ENCODE measurements at regions not wholly inside any gene's neighbourhood (a gene's known extent, or its start where the extent isn't known, plus 50 kb on each side); places are given as distances from the start of the nearest gene placed in this dataset.
"Not testable (repeated sequence)": the region's sequence is repeated elsewhere in the genome, so short reads cannot be mapped to it uniquely, and the experiment has no call there.

DNA sequence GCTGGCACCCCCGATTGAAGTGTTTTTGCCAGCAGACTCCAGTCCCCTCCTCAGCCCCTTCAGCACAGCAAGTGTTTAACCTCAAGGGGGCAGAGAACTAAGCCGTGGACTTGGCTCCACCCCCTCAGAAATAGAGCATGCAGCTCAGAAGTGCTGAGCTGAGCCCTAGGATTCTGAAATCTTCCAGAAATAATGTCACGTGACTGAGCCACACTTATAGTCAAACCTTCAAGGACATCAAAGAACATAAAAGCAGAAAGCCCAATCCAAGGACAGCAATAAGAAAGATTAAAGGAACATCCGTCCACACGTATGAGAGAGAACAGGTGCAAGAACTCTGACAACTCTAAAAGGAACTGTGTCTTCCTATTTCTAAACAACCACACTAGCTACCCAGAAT, 317.7 kb upstream of the LRFN5 start:
- no peak for DNase-seq (ENCODE audit: low spot score)

- peak; percentile 67 for DNase-seq (ENCODE audit: low spot score)
Observed at GRCh38 chr14:41285186-41285748, 321.4 kb upstream of the LRFN5 start.

- peak; percentile 28 for DNase-seq (ENCODE audit: low spot score)
Observed at GRCh38 chr14:41280745-41281144, 325.9 kb upstream of the LRFN5 start.

GRCh38 chr14:41277450-41277849, 329.2 kb upstream of the LRFN5 start:
- no peak for DNase-seq (ENCODE audit: low spot score)

DNA sequence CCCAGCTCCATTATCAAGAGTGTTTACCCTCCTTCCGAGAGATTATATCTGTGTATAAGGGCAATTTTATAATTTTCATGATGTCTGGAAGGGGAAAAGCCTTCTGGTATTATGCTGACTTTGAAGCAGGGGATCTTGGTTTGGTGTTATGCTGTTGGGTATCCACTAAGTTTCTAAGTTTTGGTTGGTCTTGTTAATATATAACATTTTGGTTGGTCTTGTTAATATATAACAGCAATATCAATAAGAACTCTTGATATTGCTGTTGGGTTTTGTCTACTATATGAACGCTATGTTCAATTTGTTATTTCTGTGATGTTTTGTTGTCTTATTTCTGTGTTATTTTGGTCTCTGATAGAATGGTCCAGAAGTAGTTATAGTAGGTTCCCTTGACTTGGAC, 349.2 kb upstream of the LRFN5 start:
- DNase-seq (ENCODE audit: low spot score), result no peak

DNA sequence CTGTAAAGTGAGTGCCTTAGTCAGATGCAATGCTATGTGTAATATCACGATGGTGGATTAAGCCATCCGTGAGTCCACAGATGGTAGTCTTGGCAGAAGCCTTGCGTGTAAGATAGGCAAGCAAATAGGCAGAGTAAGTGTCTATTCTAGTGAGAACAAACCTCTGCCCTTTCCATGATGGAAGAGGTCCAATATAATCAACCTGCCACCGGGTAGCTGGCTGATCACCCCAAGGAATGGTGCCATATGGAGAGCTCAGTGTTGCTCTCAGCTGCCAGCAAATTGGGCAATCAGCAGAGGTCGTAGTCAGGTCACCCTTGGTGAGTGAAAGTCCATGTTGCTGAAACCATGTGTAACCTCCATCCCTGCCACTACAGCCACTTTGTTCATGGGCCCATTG, 371.2 kb upstream of the LRFN5 start:
- no peak for DNase-seq (ENCODE audit: low spot score)

GRCh38 chr14:41230683-41231082, 376.0 kb upstream of the LRFN5 start:
- DNase-seq (ENCODE audit: low spot score), result no peak

DNA sequence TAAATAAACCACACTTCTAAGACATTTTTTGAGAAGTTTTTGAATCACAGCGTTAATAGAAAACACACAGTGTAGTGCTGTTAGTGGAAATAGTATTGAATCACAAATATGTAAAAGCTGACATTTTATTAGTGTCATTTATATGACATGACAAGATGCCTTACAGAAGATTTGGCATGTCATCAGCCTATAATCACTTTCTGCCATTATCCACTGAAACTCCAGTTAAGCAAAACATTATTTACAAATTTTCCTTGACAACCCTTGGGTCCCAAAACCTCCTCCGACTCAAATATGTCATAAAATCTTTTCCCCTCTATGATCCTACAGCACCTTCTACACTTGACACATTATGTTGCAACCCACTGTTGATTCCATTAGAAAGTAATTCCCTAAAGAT, 376.9 kb upstream of the LRFN5 start:
- no peak for DNase-seq (ENCODE audit: low spot score)

- no peak for DNase-seq (ENCODE audit: low spot score)
Observed at GRCh38 chr14:41225433-41225832, 381.2 kb upstream of the LRFN5 start.

DNA sequence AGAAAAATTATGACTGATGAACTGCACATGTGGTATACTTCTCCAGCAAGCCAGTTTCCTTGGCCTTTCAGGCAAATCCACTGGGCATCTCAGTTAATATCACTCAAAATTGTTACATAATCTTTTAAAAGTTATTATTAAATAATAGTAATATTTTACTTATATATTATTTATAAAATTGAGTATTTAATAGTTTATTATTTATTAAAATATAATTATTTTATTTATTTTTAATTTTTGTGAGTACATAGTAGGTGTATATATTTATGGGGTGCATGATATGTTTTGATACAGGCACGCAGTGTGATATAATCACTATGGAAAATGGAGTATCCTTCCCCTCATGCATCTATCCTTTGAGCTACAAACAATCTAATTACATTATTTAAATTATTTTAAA, 384.1 kb upstream of the LRFN5 start:
- DNase-seq (ENCODE audit: low spot score), result no peak

- not testable (repeated sequence) for DNase-seq (ENCODE audit: low spot score)
Observed at GRCh38 chr14:41214978-41215377, 391.7 kb upstream of the LRFN5 start.

- DNase-seq (ENCODE audit: low spot score), result no peak
Observed at GRCh38 chr14:41201696-41202095, 405.0 kb upstream of the LRFN5 start.

DNA sequence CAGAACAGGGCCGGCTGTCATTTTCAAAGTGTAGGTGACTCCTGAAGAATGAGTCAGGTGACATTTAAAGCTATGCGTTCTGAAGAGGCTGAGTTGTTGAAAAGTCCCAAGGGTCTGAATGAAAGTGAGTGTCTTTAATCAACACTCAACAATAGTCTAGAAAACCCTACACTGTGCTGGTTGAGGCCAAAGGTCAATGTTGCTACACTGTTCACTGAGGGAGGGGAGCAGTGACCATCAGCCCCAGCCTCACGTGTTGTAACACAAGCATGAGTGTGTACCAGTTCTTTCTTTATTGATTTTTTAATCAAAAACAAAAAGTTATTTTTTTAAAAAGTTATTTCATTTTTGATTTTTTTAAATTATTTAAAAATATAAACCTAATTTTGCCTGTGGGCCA, 418.8 kb upstream of the LRFN5 start:
- no peak for DNase-seq (ENCODE audit: low spot score)

- no peak for DNase-seq (ENCODE audit: low spot score)
Observed at GRCh38 chr14:41171045-41171444, 435.6 kb upstream of the LRFN5 start.

DNA sequence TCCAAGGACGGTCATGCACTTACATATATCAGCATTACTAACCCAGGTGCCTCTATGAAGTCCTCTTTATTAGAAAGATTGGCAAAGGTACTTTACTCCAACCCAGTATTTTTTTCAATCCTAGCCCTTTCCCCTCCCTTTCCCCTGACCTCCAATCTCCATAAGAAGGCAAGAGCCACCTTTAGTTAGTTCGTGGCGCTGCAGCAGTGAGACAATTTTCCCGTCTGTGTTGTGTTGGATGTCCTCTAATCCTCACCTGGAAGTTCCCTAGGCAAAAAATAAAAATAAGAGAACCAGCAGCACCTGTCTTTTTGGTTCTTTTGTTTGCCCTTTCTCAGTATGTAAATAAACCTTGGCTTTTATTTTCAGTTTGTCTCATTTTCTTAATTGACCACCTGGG, 439.6 kb upstream of the LRFN5 start:
- no peak for DNase-seq (ENCODE audit: low spot score)

GRCh38 chr14:41154143-41154807, 452.4 kb upstream of the LRFN5 start:
- no peak for DNase-seq (ENCODE audit: low spot score)

DNA sequence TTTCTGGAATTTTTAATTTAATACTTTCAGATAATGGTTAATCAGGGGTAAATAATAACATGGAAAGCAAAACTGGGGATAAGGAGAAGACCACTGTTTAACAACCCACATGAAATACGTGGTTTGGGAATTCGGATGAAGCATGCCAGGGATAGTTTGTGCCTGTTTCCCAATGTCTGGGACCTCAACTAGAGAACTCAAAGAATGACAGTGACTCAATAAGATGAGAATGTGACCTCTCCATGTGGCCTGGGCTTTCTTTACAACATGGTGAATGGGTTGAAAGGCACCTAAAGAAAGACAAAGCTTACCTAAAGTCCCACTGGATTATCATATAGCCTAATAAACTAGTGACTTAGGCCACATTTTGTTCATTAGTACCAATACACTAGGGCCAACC, 460.3 kb upstream of the LRFN5 start:
- DNase-seq (ENCODE audit: low spot score), result no peak

- DNase-seq (ENCODE audit: low spot score), result no peak
Observed at GRCh38 chr14:41144370-41144769, 462.3 kb upstream of the LRFN5 start.

DNA sequence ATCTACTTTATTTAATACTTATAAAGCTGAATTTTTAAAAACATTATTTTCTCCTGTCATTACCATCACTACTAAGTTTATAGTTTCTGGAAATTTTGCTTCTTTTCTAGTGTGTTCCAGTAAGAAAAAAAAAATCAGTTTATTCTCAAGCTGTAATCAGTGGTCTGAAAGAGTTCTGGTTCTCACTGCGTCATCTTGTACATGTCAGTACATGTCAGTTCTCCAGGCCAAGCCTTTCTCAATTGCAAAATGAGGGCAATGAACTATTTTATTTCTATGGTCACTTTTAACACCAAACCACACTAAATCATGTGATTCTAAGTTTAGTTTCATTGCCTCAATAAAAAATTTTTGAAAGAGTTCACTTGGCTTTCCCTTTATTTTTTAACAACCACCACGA, 468.9 kb upstream of the LRFN5 start:
- no peak for DNase-seq (ENCODE audit: low spot score)

GRCh38 chr14:41130274-41130673, 476.4 kb upstream of the LRFN5 start:
- no peak for DNase-seq (ENCODE audit: low spot score)

DNA sequence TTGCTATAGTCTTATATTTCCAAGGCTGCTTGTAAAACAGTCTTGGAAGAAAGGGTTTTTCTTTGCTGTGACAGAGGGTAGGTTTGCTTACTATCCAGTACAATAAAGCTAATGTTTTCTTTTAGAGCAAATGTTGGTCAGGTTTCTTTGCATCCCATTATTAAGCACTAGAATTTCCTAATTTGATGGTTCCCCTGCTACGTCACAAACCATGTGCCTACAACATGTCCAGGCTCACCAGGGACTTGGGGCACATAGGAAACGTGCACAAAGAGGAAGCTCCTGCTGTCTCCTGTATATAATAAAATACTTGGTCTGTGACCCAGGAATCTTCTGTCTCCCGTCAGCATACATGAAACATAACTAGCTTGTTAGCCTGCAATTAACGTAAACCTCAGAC, 486.3 kb upstream of the LRFN5 start:
- DNase-seq (ENCODE audit: low spot score), result no peak

GRCh38 chr14:41096131-41096530, 510.5 kb upstream of the LRFN5 start:
- no peak for DNase-seq (ENCODE audit: low spot score)

GRCh38 chr14:41087056-41087455, 519.6 kb upstream of the LRFN5 start:
- DNase-seq (ENCODE audit: low spot score), result no peak

DNA sequence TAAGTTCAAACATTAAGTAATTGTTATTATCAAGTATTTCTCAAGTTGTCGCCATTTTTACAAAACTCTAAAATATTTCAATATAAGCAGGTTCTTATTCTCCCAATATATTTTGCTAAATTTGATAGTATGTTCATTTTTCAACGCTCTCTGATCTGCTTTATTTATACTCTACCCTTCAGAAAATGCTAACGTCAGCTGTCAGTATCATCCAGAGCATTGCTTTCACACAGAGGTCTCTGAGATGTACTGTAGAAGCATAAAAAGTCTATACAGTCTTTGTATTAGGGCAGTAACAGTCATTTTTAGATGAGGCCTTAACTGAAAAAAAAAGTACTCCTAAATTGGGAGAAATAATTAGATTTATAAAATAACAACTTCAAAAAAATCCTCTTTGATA, 533.1 kb upstream of the LRFN5 start:
- DNase-seq (ENCODE audit: low spot score), result no peak

Data from umbilical cord (tissue), 1 donor.